ENCODE measurements at regions not wholly inside any gene's neighbourhood (a gene's known extent, or its start where the extent isn't known, plus 50 kb on each side); places are given as distances from the start of the nearest gene placed in this dataset.

DNA sequence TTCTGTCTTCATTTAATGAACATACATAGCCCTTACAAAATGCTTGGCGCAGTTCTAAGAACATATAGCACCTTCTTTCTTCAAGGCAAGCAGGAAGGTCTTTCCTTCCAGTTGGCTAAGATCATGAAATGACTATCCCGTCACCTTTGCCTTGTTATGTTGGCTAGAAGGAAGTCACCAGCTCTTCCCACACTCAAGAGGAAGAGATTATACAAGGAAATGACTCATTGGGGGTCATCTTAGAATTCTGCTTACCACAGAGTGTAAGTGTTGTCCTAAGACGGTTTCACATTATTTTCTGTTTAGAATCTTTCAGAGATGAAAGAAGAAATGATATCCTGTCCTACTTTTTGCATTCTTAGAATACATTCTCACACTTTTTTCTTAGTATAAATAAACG is 808.0 kb upstream of the LUZP2 start:
- H3K4me1 ChIP-seq = peaks cover 9% of the 10 kb centered on the region
- peaks cover 5% of the 10 kb centered on the region for H3F3A ChIP-seq (ENCODE audit: low read depth)
- Mint-ChIP-seq H3K27me3 (ENCODE audit: insufficient read depth, low read depth) (no peaks in the 10 kb centered on the region), H3K4me1 (peaks cover 7% of the 10 kb centered on the region), H3K36me3 (no peaks in the 10 kb centered on the region), H3K9me3 (no peaks in the 10 kb centered on the region), H3K4me3 (no peak overlapping the region), H3K27ac (no peak overlapping the region)
- no peaks in the 10 kb centered on the region for H3K79me2 ChIP-seq (ENCODE audit: low read depth)
- H4K20me1 ChIP-seq (ENCODE audit: low read depth) = no peaks in the 10 kb centered on the region
- no peak for DNase-seq (ENCODE audit: low spot score)
- no peak overlapping the region for H3K4me2 ChIP-seq
- H3K27me3 ChIP-seq = no peaks in the 10 kb centered on the region
- TF ChIP-seq EZH2phosphoT487 (IDR thresholded peaks at IDR 0.05) = no peak
- no peak for TF ChIP-seq CTCF (IDR thresholded peaks at IDR 0.05)
- no peak for TF ChIP-seq EZH2 (IDR thresholded peaks at IDR 0.05)
- no peak overlapping the region for H2AFZ ChIP-seq (replicated peaks)
- no peak overlapping the region for H3K27ac ChIP-seq
- H3K4me3 ChIP-seq = no peak overlapping the region
- no peak overlapping the region for H3K9ac ChIP-seq
- no peaks in the 10 kb centered on the region for H3K9me3 ChIP-seq (ENCODE audit: low read depth)
- H3K36me3 ChIP-seq = no peaks in the 10 kb centered on the region

DNA sequence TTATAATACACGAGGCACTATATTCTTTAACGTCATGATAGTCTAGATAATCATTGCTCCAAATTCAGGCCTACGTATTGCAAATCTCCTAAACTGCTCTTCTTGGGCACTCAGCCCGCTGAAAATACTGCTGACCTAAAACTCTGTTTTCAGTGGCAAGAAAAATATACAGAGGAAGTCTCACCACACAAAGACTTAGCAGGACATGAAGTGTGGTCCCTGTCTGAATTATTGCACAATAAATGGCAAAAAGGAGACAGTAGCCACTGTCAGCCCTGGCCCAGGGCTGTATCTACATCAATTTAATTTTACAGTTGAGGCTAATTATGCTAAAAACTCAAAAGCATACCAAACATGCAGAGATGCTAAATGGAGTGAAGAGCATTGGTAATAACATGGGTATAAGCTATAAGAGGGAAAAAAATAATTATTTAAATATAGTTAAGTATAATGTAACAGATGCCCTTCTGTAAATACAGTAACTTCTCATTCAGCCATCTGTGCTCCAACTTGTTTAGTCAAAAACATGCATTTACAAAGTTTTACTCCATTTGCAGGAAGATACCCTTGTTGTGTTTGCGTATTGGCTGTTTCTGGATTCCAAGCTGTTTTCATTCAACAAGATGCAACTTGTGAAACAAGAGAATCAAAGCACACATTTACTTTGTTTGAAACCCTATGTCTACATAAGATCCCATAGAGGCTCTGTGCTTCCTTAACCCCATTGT is 800.0 kb upstream of the LUZP2 start:
- Histone ChIP-seq H3K27me3 (no peaks in the 10 kb centered on the region), H3K4me3 (no peak overlapping the region), H3K4me2 (no peak overlapping the region), H3K27ac (no peak overlapping the region), H3K9ac (no peak overlapping the region), H3K4me1 (peaks cover 5% of the 10 kb centered on the region), H3K79me2 (ENCODE audit: low read depth) (no peaks in the 10 kb centered on the region), H2AFZ (replicated peaks) (no peak overlapping the region), H3K36me3 (no peaks in the 10 kb centered on the region), H3F3A (ENCODE audit: low read depth) (peaks cover 5% of the 10 kb centered on the region), H3K9me3 (ENCODE audit: low read depth) (no peaks in the 10 kb centered on the region), H4K20me1 (ENCODE audit: low read depth) (no peaks in the 10 kb centered on the region)
- no peak overlapping the region for H3K4me3 Mint-ChIP-seq
- no peaks in the 10 kb centered on the region for H3K4me1 Mint-ChIP-seq
- TF ChIP-seq CTCF (IDR thresholded peaks at IDR 0.05) (no peak), EZH2 (IDR thresholded peaks at IDR 0.05) (no peak), EZH2phosphoT487 (IDR thresholded peaks at IDR 0.05) (no peak)
- no peaks in the 10 kb centered on the region for H3K27me3 Mint-ChIP-seq (ENCODE audit: insufficient read depth, low read depth)
- no peaks in the 10 kb centered on the region for H3K36me3 Mint-ChIP-seq
- no peaks in the 10 kb centered on the region for H3K9me3 Mint-ChIP-seq
- no peak for DNase-seq (ENCODE audit: low spot score)
- no peak overlapping the region for H3K27ac Mint-ChIP-seq

GRCh38 chr11:23704183-23704582 is 792.7 kb upstream of the LUZP2 start:
- DNase-seq (ENCODE audit: low spot score) = no peak
- H3K4me3 Mint-ChIP-seq = no peak overlapping the region
- peaks cover 4% of the 10 kb centered on the region for H3K27me3 Mint-ChIP-seq (ENCODE audit: insufficient read depth, low read depth)
- H3K79me2 ChIP-seq (ENCODE audit: low read depth) = no peaks in the 10 kb centered on the region
- TF ChIP-seq EZH2phosphoT487 (IDR thresholded peaks at IDR 0.05) (no peak), EZH2 (IDR thresholded peaks at IDR 0.05) (no peak), CTCF (IDR thresholded peaks at IDR 0.05) (no peak)
- no peak overlapping the region for H3K9ac ChIP-seq
- H3K36me3 Mint-ChIP-seq = no peaks in the 10 kb centered on the region
- H2AFZ ChIP-seq (replicated peaks) = no peak overlapping the region
- H3K27ac Mint-ChIP-seq = no peak overlapping the region
- no peak overlapping the region for H3K27ac ChIP-seq
- H3K4me1 ChIP-seq = no peaks in the 10 kb centered on the region
- H3K27me3 ChIP-seq = no peaks in the 10 kb centered on the region
- no peaks in the 10 kb centered on the region for H3F3A ChIP-seq (ENCODE audit: low read depth)
- no peak overlapping the region for H3K4me3 ChIP-seq
- H3K9me3 ChIP-seq (ENCODE audit: low read depth) = no peaks in the 10 kb centered on the region
- H4K20me1 ChIP-seq (ENCODE audit: low read depth) = no peaks in the 10 kb centered on the region
- H3K36me3 ChIP-seq = no peaks in the 10 kb centered on the region
- no peaks in the 10 kb centered on the region for H3K4me1 Mint-ChIP-seq
- H3K4me2 ChIP-seq = no peak overlapping the region
- H3K9me3 Mint-ChIP-seq = no peaks in the 10 kb centered on the region

Measured in neural progenitor cell (in vitro differentiated cells).